Keratinocyte (primary cell): ENCODE measurements at regions not wholly inside any gene's neighbourhood (a gene's known extent, or its start where the extent isn't known, plus 50 kb on each side); places are given as distances from the start of the nearest gene placed in this dataset.

Source experiments
- DNase-seq: peaks from one replicate; pipeline ENCODE4 v3.0.0-alpha.2; 2011; ENCODE audit warnings: low read depth, missing footprints, low spot score
- FAIRE-seq: peaks from 2 replicates; lab custom pipeline; 2011; peaks lifted over from hg19 to GRCh38; lab: Jason Lieb, UNC
- H2AFZ ChIP-seq: 2 replicates; pipeline ENCODE4 v1.6.0; 2012; ENCODE audit warnings: low read length, control low read depth, inconsistent platforms; ENCODE audit not compliant: control insufficient read depth
- H3K27ac ChIP-seq: 2 replicates; pipeline ENCODE4 v1.5.1; 2011; ENCODE audit warnings: low read length; ENCODE audit not compliant: control insufficient read depth, insufficient read depth
- H3K27me3 ChIP-seq: 3 replicates; pipeline ENCODE4 v1.6.0; 2011; ENCODE audit warnings: low read length; ENCODE audit not compliant: control insufficient read depth, insufficient read depth; ENCODE audit errors: extremely low read depth
- H3K36me3 ChIP-seq, 2 experiments: 2 replicates in 1 of 2; 3 replicates in 1 of 2; pipeline ENCODE4 v1.5.1; 2011; ENCODE audit warnings: low read length in 2 of 2, mild to moderate bottlenecking in 1 of 2; ENCODE audit not compliant: control insufficient read depth in 2 of 2, insufficient read depth in 2 of 2; ENCODE audit errors: extremely low read depth in 1 of 2
- H3K4me1 ChIP-seq: 3 replicates; pipeline ENCODE4 v1.5.1; 2011; ENCODE audit warnings: low read length; ENCODE audit not compliant: control insufficient read depth, insufficient read depth; ENCODE audit errors: extremely low read depth
- H3K4me2 ChIP-seq: 3 replicates; pipeline ENCODE4 v1.6.0; 2011; ENCODE audit warnings: low read depth, low read length; ENCODE audit not compliant: control insufficient read depth, insufficient read depth; ENCODE audit errors: extremely low read depth
- H3K4me3 ChIP-seq, 3 experiments: fragments of 200-600 bp in 1 of 3; sonication (generic) in 1 of 3; 2 replicates in 2 of 3; 3 replicates in 1 of 3; pipeline ENCODE4 v1.5.1; 2011 to 2016; ENCODE audit warnings: low read length in 3 of 3, mild to moderate bottlenecking in 3 of 3, control low read depth in 2 of 3, inconsistent platforms in 1 of 3, low read depth in 1 of 3, mixed read lengths in 1 of 3, mixed run types in 1 of 3, moderate library complexity in 1 of 3; ENCODE audit not compliant: control insufficient read depth in 2 of 3, insufficient read depth in 2 of 3; ENCODE audit errors: extremely low read depth in 1 of 3
- H3K79me2 ChIP-seq: 2 replicates; pipeline ENCODE4 v1.6.0; 2012; ENCODE audit warnings: low read length; ENCODE audit not compliant: control insufficient read depth, insufficient read depth
- H3K9ac ChIP-seq: 3 replicates; pipeline ENCODE4 v1.6.0; 2011; ENCODE audit warnings: low read length; ENCODE audit not compliant: control insufficient read depth, insufficient read depth; ENCODE audit errors: extremely low read depth
- H3K9me1 ChIP-seq: 3 replicates; pipeline ENCODE4 v1.6.0; 2011; ENCODE audit warnings: low read length; ENCODE audit not compliant: control insufficient read depth, insufficient read depth; ENCODE audit errors: extremely low read depth
- H3K9me3 ChIP-seq: 2 replicates; pipeline ENCODE4 v1.5.1; 2012; ENCODE audit warnings: low read depth, low read length; ENCODE audit not compliant: control insufficient read depth
- H4K20me1 ChIP-seq: 3 replicates; pipeline ENCODE4 v1.6.0; 2011; ENCODE audit warnings: low read length; ENCODE audit not compliant: control insufficient read depth, insufficient read depth; ENCODE audit errors: extremely low read depth
- EZH2 ChIP-seq: IDR thresholded peaks from one replicate; pipeline ENCODE4 v1.6.1; 2012; ENCODE audit warnings: inconsistent platforms, mild to moderate bottlenecking, low read length, moderate library complexity
- dilution Hi-C: fragments of 300-500 bp; cut with MboI; formaldehyde crosslinking; loops from one replicate; pipeline ENCODE4 v1.7.0; 2020; ENCODE audit warnings: low sequenced_read_pairs; ENCODE audit not compliant: extremely low pct_ligation_motif_present
- TF ChIP-seq, protein P1 (sequence below), 3 experiments: IDR thresholded peaks in 1 of 3; conservative IDR thresholded peaks in 1 of 3; optimal IDR thresholded peaks in 1 of 3; 2 replicates in 2 of 3; 3 replicates in 1 of 3; pipeline versions ENCODE3 to v1.5.1; 2011; ENCODE audit warnings: low read length in 3 of 3, mild to moderate bottlenecking in 3 of 3, moderate library complexity in 2 of 3, control low read depth in 1 of 3, inconsistent platforms in 1 of 3; ENCODE audit not compliant: insufficient read depth in 2 of 3; ENCODE audit errors: extremely low read depth in 1 of 3

DNA sequence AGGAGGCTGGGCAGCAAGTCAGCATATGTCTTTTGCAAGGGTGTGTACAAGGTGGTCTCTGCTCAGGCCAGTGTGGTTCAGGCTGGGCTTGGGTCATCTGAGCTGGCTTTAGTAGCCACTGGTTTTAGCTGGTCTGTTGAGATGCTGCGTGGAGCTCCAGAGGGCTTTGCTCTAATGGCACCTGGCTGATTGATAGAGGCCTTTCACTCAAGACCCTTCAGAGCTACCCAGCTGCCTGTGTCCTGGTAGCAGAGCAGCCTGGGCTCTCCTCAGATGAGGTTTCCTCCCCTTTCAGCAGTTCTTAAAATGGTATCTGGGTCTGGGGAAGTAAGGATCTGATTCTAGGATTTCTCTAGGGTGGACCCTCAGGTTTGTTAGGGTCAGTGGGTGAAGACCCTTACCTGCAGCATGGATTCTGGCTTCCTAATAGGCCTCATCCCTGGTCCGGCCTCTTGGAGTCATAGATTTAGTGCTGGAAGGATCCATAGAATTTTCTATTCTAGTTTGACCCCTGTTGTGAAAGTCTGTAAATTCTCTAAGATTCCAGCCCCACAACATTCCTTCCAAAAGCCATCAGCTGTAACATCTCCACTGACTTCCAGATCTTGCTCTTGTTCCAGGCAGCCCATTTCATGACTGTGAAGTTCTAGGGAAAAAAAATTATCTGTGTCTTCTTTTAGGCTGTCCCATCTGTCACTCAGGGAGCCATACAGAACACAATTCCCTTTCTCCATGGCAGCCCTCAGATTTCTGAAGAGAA lies 190.2 kb upstream of the ZBED5 start:
- Histone ChIP-seq H3K36me3 (no peaks in the 10 kb centered on the region), H3K4me3 (no peak overlapping the region), H3K4me2 (no peak overlapping the region), H3K27me3 (no peaks in the 10 kb centered on the region), H4K20me1 (no peaks in the 10 kb centered on the region), H3K79me2 (no peaks in the 10 kb centered on the region), H3K9ac (no peak overlapping the region), H3K27ac (no peak overlapping the region), H3K9me3 (no peaks in the 10 kb centered on the region), H3K9me1 (no peaks in the 10 kb centered on the region), H3K4me1 (no peaks in the 10 kb centered on the region), H2AFZ (no peak overlapping the region)
- FAIRE-seq (no peak), DNase-seq (no peak)
- dilution Hi-C loops, result no loop called here
- TF ChIP-seq, protein P1, sequence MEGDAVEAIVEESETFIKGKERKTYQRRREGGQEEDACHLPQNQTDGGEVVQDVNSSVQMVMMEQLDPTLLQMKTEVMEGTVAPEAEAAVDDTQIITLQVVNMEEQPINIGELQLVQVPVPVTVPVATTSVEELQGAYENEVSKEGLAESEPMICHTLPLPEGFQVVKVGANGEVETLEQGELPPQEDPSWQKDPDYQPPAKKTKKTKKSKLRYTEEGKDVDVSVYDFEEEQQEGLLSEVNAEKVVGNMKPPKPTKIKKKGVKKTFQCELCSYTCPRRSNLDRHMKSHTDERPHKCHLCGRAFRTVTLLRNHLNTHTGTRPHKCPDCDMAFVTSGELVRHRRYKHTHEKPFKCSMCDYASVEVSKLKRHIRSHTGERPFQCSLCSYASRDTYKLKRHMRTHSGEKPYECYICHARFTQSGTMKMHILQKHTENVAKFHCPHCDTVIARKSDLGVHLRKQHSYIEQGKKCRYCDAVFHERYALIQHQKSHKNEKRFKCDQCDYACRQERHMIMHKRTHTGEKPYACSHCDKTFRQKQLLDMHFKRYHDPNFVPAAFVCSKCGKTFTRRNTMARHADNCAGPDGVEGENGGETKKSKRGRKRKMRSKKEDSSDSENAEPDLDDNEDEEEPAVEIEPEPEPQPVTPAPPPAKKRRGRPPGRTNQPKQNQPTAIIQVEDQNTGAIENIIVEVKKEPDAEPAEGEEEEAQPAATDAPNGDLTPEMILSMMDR (optimal IDR thresholded peaks at IDR 0.05 in 1 of 3, IDR thresholded peaks at IDR 0.05 in 1 of 3, conservative IDR thresholded peaks at IDR 0.05 in 1 of 3; ENCODE audit: extremely low read depth in 1 of 3, insufficient read depth in 2 of 3, low read length in 3 of 3), result no peak
- no peak for TF ChIP-seq EZH2

DNA sequence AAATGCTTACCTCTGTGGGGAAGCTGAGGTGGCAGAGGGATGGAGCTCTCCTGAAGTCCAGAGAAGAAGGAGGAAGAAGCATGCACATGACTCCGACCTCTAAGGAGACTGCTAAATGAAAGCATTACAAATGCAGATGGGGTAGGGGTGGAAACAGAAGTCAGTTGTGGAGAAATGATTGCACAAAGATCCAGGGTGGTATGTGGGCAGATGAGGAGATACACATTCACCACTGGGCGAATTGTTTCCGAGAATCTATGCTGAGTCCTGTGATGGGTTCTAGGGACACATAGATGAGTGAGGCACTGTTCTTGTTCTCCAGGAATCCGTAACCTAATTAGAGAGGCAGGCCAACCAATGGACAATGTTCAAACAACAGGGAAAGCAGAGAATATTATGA lies 188.9 kb upstream of the ZBED5 start:
- no peak for TF ChIP-seq EZH2
- TF ChIP-seq, protein P1 (optimal IDR thresholded peaks at IDR 0.05 in 1 of 3, IDR thresholded peaks at IDR 0.05 in 1 of 3, conservative IDR thresholded peaks at IDR 0.05 in 1 of 3; ENCODE audit: extremely low read depth in 1 of 3, insufficient read depth in 2 of 3, low read length in 3 of 3), result no peak
- no peaks in the 10 kb centered on the region for H3K4me1 ChIP-seq
- no peak overlapping the region for H2AFZ ChIP-seq
- H3K27me3 ChIP-seq, result no peaks in the 10 kb centered on the region
- H3K4me3 ChIP-seq, result no peak overlapping the region
- dilution Hi-C loops, result no loop called here
- no peaks in the 10 kb centered on the region for H4K20me1 ChIP-seq
- no peak overlapping the region for H3K4me2 ChIP-seq
- no peaks in the 10 kb centered on the region for H3K9me1 ChIP-seq
- no peak for FAIRE-seq
- no peak for DNase-seq
- no peaks in the 10 kb centered on the region for H3K36me3 ChIP-seq
- H3K79me2 ChIP-seq, result no peaks in the 10 kb centered on the region
- H3K9ac ChIP-seq, result no peak overlapping the region
- no peaks in the 10 kb centered on the region for H3K9me3 ChIP-seq
- H3K27ac ChIP-seq, result no peak overlapping the region
